Activated CD4-positive, alpha-beta T cell treated with anti-CD3 and anti-CD28 coated beads, Interleukin-10, Interleukin-2, amounts not matched to agents 100 ng/mL and 50 ng/mL, durations not matched to agents 16 hours and 8 hours (primary cell): ENCODE measurements at regions not wholly inside any gene's neighbourhood (a gene's known extent, or its start where the extent isn't known, plus 50 kb on each side); places are given as distances from the start of the nearest gene placed in this dataset.
A peak's percentile ranks its signal among the peaks of the same experiment; 100 is the strongest.

ENCODE experiments used
- DNase-seq: peaks from one replicate; pipeline ENCODE4 v3.0.0-alpha.2; 2020

DNA sequence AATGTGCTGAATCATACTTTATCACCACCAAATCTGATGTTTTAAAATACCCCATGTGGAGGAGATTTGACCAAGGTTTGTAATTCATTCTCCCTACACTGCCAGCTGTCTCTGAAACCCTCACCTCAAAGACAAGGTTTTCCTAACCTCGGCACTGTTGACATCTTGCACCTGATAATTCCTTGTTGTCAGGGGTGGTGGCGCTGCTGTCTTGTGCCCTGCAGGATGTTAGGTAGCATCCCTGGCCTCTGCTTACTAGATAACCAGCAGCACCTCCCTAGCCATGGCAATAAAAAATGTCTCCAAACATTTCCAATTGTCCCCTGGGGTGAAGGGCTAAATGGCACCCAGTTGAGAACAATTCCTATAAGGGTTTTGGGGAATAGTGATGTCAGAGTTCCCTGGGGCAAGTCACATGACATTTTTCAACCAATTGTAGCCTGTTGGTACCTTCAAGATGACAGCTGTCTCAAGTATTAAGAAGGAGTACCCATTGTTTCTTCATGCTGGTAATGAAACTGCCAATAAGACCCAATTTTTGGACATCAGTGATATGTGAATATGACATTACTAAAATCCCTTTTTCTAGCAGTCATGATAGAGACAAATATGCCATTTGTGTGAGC lies 160.6 kb upstream of the PLCXD3 start:
- DNase-seq = no peak

DNA sequence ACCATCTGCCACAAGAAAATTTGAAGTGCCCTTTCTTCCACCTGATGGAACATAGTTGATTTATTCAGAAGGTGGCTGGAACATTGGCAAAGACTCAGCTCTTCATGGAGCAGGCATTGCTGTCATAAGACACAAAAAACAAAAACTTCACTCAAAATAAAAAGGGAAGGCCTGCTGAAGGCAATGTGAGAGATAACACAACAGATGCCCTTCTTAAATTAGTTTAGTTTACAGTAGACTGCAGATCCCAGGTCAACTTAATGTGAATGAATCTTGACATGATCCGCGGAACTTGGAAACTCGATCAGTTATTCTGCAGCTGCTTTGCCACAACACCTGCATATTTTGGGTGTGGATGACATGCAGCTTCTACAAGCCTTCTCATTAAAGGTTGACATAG lies 159.8 kb upstream of the PLCXD3 start:
- DNase-seq = no peak

DNA sequence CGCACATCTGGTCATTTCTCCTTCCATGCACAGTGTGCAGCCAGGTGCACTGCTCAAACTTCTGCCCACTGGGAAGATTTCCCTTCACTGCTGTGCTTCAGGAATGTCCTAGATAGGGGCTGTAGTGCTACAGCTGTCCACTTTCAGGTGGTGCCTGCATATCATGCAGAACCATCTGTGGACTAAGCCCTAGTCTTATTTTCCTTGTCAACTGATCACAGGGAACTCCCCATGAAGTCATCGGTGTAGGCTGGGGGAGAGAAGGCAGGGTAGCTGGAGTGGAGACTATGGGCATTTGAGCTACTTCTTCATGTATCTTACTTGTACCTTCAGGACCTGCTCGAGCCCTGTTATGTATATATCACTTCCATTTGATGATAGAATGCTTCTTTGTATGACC lies 150.9 kb upstream of the PLCXD3 start:
- no peak for DNase-seq

DNA sequence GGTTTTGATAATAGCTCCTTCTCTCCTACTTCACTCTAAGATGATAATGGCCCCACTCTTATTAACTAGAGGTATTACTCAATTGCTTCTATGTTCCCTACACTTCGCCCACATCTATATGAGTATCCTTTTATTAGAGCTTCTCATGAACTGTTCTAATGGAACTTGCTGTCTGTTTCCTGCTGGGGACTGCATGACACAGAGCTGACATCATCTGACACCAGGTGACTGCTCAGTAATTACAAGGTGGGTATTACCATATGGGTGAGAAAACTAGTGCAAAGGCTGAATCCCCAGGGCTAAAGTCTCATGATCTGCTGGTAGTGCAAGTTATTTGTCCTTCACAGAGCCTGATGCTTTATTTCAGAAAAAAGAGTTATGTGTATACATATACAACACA lies 146.2 kb upstream of the PLCXD3 start:
- no peak for DNase-seq

DNA sequence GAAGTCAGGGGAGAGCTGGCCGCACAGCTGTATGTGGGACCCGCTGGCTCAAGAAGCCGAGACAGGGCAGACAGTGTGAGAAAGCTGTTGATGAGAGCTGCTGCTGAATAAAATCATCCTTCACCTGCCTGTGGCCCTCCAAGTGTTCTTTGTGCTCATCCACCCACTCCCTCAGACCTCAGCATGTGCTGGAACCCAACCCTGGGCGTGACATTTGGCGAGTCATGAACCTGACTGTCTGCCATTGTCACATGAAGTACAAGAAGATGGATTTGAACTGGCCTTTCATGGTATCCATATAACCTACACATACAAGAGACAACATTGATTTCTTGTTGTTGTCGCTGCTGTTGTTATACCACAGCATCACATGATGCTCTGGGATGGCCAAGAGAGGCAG lies 139.7 kb upstream of the PLCXD3 start:
- DNase-seq = no peak

DNA sequence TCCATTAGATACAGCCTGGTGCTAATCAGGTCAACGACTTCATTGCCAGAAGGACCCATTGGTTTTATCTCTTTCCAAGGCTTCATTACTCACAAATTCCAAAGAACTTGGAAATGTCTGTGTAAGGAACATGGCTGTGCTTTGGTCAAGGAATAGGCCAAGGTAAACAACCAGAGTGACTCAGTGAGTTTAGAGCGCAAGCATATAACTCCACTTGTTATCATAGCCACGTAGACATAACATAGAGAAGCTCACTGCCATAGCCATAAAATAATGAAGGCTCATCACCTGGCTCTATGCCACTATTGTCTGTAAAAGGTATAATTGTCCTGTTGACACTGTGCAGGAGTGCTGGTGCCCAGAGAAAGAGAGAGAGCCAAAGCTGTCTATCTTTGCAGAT lies 139.3 kb upstream of the PLCXD3 start:
- DNase-seq = no peak

DNA sequence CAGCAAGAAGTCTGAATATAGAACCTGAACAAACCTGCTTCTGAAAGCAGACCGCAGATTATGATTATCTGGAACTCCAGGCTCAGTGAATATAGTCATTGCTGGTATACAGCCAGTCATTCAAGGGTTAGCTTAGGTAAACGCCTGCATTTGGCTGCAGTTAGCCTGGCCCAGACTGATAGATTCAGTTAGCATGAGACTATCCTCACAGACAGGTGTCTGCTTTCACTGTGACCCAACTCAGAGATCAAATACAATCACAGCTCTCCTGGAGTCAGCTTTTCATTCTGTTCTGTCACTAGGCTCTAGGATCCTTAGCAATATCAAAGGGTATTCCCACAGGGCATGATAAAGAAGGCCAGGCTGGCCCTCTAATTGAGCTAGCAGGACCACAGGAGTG lies 138.6 kb upstream of the PLCXD3 start:
- DNase-seq = no peak

DNA sequence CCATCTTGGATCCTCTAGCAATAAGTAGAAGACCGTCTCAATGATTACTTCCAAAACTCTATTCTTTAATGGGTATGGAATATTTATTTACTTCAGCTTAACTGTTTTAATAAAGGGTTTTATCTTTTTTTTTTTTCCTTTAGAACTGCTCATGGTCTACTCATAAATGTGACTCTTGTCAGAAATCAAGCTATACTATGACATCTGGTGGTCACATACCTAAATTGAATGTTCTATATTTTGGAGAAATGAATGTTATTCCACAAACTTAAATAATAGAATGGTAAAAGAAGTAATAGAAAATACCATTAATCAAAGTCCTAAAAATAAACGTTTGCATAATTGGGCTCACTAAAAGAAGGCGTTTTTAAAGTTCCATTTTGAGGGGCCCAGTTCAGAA lies 131.2 kb upstream of the PLCXD3 start:
- DNase-seq = no peak

DNA sequence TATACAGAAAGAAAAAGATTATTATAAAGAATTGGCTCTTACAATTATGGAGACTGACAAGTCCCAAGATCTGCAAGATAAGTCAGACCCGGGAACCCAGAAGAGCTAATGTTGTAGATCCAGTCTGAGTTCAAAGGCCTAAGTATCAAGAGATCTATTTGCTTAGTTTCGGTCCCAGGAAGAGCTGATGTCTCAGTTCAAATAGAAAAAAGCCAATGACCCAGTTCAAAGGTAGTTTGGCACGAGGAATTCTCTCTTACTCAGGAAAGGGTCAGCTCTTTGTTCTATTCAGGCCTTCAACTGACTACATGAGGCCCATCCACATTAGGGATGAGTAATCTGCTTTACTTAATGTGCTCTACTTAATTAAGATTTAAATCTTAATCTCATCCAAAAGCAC lies 128.3 kb upstream of the PLCXD3 start:
- DNase-seq = no peak

DNA sequence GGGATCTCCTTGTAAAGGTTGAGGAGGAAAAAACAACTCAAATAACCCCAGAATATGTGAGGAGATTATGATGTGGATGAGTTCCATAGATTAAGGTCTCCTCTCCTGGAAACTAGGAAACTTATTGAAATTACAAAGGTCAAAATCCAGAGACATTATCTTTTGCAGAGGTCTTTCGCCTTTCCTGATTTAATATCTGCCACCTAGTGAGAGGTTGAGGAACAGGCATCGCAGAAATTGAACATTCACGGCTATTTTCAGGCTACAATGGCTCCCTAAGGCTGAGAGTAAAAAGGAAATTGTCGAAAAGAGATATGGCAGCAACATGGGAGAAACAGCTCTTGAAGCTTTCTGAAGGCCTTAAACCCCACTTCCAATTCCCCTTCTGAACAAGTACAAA lies 127.5 kb upstream of the PLCXD3 start:
- no peak for DNase-seq

DNA sequence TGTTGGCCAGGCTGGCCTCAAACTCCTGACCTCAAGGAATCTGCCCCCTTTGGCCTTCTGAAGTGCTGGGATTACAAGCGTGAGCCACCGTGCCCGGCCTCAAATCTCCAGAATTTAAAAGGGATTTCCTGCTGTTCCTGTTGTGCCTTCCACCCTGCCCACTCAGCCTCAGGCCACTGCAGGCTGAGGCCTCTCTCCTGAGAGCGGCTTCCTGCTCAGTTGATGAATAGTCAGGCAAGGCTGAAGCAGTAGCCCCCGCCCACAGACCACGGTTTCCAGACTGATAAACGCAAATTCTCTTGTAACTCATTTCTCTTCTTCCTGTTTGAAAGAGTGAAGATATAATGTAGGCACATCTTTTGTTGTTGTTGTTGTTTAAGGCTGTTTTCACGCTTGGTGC lies 127.0 kb upstream of the PLCXD3 start:
- DNase-seq = no peak

DNA sequence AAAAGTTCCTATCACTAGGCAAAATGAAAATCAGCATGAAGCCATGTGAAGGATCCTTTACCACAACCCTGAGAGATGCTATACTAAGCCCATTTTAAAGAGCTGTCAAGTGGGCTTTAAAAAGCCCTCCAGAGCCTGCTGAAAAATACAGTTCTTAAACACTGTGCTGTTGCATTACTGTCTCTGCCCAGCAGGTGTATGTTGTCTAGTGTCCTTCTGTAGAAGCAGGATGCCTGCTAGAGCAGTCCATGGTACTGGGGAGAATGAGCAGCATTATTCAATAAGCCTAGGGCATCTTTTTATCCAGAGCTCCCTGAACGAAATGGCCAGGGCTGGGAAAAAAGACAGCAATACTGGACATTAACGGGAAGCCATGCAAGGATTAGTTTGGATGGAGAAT lies 126.2 kb upstream of the PLCXD3 start:
- peak; percentile 5 for DNase-seq

DNA sequence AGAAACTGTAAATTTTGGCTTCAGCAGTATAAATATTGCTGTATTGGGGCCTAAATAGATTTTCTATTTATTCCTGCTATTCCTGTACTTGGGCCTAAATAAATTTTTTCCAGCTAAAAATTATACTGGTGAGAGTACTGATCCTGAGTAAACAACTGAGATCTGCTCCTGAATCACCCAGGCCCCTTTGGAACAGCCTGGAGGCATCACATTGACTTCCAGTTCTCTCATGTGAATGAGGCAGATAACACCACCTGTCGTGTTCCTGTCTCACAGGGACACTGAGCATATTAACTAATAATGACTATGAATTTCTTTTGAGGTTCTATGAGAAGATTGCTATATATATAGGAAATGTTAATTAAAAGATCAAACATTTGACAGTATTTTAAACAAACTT lies 119.5 kb upstream of the PLCXD3 start:
- DNase-seq = no peak

DNA sequence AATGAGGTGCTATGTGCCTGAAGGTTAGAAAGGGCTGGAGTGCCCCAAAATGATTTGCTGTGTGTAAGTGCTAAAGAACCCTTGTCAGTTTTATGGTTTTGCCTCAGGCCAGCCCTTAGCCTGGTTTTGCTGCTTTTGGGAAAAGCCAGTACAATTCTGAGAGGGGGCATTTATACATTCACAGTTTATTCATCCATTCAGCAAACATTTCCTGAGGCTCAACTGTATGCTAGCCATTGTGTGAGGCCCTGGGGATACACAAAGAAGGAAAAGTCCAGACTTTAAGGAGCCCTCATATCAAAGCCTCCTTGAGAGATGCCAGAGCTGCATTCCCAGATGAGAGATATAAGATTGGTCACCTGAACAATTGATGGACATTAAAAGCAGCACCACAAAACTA lies 115.2 kb upstream of the PLCXD3 start:
- no peak for DNase-seq

DNA sequence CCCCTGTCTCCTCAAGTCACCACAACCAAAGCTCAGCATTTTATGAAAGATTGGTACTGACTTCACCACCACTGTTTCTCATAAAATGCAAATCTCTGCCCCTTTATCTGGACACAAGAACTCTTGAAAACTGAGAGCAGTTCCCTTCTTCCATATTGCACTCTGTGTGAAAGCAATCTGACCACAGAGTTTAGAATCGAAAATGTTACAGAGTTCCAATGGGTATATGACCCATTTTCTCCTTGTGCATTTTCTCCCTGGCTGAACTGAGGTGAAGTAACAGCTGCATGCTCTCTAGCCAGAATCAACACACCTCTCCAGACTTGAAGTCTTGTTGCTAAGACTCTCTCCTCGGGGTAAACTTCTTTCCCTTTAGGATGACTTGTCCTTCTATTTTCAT lies 111.0 kb upstream of the PLCXD3 start:
- no peak for DNase-seq

DNA sequence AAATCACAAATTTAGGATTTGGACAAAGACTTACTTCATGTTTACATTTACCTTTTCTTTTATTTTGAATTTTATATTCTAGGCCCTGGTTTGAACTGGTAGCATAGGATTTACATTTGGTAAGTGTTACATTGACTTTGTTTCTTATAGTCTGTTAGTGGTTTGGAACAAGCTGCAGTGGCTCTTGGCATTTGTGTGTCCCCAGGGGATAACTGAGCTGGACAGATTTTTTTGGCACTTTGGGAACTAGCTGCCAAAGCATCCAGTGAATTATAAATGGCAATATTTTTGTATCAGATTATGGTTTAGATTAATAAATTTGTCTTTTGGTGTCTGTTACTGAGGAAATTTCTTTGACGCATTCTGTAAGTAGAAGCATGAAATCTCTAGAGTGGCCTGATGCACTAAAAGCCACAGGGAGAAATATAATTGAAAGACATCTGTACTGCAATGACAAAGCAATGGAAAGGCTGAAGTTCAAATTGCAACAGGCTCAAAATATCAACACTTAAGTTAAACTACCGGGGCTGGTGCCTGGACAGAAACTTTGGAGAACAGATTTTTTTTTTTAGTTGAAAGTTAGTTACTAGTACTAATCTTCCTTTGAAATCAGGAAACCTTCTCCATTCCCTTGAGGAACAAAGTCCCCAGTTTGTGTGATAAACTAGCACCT lies 107.6 kb upstream of the PLCXD3 start:
- DNase-seq = no peak

DNA sequence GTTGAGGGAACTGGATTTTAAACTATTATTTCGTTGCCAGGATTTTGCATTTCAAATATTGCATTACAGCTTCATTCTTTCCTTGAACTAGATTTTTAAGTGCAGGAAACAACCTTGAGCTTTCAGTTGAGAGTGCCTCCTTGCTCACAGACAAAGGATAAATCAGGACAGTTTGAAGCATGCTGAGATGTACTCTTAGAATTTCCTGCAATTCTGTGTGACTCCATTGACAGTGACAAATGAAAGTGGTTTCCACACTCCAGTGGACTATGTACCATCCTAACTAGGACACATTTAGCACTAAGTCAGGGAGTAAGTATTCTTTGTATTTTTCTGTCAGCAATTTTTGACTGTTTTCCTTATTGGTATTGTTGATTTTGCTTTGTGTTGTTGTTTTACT lies 100.0 kb upstream of the PLCXD3 start:
- DNase-seq = no peak

DNA sequence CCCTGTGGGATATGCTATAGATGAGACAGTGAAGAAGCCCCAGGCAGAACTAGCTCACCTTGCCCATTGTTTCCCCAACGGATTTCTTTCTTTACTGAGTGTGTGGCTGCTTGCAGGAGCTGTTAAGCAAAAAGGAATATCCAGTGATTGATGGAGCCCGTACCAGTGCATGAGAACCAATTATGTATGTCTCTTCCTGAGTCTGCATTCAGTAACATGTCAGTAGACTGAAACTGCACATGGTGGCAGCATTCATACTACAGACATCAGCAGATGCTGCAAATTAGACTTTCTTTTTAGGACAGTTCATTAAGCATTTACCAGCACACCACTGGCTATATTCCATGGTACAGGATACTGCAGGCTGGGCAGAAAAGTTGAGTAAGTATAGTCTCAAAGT lies 90.3 kb upstream of the PLCXD3 start:
- DNase-seq = no peak

DNA sequence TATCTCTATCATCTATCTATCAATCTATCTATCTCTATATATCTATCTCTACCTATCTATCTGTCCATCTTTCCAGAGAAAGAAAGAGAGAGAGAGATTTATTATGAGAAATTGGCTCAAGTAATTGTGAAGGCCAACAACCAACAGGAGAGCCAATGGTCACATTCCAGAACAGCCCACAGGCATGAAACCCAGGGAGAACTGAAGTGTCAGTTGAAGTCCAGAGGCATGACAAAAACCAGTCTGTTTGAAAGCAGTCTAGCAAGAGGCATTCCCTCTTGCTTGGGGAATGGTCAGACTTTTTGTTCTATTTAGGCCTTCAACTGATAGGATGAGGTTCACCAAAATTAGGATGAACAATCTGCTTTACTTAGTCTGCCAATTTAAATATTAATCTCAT lies 87.6 kb upstream of the PLCXD3 start:
- no peak for DNase-seq

DNA sequence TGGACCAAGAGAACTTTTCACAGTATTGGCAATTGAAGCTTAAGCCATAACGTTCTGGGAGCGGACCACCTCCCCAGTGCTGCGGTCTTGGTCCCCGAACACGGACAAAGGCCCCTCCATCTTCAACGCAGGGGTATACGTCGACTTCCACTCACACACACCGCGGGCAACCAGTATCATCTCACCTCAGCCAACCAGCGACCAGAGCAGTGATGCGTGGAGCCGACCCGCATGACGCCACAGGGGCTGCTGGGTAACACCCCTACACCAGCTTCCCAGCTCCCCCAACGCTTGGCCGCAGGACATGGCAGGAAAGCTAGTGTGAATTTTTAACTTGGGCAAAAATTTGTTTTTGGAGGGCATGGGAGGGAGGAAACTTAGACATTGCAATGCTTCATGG lies 77.3 kb upstream of the PLCXD3 start:
- DNase-seq = no peak

DNA sequence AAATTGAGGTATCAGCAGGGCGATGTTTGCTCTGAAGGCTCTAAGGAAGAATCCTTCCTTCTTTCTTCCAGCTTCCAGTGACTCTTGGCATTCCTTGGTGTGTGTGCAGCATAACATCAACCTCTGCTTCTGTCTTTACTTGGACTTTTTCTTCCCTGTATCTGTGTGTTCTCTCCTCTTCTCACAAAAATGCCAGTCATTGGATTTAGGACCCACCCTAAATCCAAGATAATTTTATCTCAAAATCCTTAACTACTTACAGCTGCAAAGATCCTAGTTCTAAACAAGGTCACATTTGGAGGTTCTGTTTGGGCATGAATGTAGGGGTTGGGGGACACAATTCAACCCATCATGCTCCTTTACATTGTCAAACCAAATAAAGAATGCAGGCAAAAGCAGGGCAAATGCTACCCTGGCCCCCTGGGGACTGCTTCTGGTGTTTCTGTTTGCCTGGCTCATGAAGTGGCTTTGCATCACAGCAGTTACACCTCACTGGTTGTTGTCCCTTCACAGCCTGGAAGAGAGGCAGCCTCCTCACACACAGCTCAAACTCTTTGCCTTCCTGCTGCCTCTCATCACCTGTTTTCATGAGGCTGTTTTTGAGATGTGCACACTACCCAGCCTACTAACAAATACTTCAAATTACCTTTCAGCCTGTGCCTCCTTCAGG lies 64.8 kb upstream of the PLCXD3 start:
- DNase-seq = no peak

DNA sequence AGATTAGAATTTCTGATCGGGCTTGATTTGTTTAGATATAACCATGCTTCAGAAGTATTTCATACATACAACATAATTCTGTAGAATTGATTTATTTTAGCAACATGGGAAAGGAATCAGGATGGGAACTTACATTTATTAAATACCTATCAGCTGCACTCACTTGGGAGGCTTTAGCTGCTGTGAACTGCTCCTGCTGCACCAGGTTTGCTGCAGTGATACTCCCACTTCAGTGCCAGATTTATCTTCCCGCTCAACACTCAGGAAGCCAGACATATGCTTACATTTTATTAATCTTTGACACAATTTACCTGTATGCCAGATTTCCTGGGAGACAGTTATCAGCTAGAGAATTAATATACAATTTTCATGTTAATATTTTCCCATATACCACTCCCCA lies 64.0 kb upstream of the PLCXD3 start:
- no peak for DNase-seq
